ENCODE measurements at regions not wholly inside any gene's neighbourhood (a gene's known extent, or its start where the extent isn't known, plus 50 kb on each side); places are given as distances from the start of the nearest gene placed in this dataset.
A peak's percentile ranks its signal among the peaks of the same experiment; 100 is the strongest.

GRCh38 chr10:105982735-105983134, 1181.8 kb downstream of the SORCS1 start:
- DNase-seq (ENCODE audit: low read depth in 3 of 3) = no peak

DNA sequence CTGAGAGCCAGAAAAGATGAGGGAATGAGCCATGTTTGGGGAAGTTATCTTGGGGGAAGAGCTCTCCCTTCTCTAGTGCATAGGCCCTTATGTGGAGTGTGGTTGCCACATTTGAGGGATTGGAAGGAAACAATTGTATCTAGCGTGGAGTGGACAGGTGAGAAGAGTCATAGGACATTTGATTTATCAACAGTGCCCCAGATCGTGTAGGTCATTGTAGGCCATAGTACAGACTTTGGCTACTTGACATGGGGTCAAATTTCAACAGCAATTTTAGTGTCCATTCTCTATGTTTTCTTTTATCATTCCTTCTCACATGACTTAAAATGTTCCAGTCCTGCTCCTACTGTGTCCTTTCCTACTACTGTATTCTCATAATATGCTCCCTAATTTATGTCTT, 1182.8 kb downstream of the SORCS1 start:
- no peak for DNase-seq (ENCODE audit: low read depth in 3 of 3)

DNA sequence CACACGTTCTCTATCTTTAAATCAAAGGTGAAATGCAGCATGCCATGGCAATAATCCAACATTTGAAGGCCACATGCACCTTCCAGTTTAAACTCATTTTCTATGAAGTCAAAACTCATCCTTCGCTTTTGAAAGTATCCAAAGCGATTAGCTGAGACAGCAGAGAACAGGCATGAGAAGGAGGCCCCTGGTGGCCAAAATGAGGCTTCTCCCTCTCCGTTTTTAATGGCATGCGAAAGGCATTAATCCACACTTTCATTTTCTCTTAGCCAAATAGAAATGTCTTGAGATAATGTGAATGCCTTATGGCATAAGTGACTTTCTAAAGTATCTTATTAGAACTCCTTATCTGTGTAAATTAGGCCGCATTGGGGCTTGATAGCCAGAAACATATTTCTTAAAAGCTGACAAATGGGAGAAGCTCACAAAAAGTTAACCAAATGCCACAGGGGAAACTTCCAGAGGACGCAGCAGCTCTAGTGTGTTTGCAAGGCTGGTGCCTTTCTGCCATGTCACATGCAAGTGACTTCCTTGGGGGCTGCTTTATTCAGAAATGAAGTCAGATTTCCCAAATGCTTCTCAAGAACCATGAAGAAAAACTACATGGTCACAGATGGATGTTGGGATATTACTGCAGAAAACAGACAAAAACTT, 1189.6 kb downstream of the SORCS1 start:
- DNase-seq (ENCODE audit: low read depth in 3 of 3) = no peak

GRCh38 chr10:105973902-105974301, 1190.6 kb downstream of the SORCS1 start:
- no peak for DNase-seq (ENCODE audit: low read depth in 3 of 3)

- DNase-seq (ENCODE audit: low read depth in 3 of 3) = no peak
These were observed 1191.1 kb downstream of the SORCS1 start for GRCh38 chr10:105973360-105973759.

- DNase-seq (ENCODE audit: low read depth in 3 of 3) = no peak
These were observed 1193.0 kb downstream of the SORCS1 start for GRCh38 chr10:105971460-105971859.

GRCh38 chr10:105969884-105970377, 1194.6 kb downstream of the SORCS1 start:
- DNase-seq (ENCODE audit: low read depth in 3 of 3) = no peak

GRCh38 chr10:105968666-105969065, 1195.8 kb downstream of the SORCS1 start:
- no peak for DNase-seq (ENCODE audit: low read depth in 3 of 3)

DNA sequence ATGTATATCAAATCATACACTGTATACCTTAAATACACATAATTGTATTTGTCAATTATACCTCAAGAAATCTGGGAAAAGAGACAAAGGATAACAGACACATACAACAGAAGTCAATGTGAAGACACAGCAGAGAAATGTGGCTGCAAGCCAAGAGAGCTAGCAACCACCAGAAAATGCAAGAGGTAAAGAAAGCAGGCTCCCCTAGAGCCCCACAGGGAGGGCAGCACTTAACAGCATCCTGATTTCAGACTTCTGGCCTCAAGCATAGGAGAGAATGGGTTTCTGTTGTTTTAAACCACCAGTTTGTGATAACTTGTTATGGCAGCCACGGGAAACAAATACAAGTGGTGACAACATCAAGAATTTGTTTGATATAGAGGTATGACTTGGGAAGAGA, 1197.2 kb downstream of the SORCS1 start:
- no peak for DNase-seq (ENCODE audit: low read depth in 3 of 3)

DNA sequence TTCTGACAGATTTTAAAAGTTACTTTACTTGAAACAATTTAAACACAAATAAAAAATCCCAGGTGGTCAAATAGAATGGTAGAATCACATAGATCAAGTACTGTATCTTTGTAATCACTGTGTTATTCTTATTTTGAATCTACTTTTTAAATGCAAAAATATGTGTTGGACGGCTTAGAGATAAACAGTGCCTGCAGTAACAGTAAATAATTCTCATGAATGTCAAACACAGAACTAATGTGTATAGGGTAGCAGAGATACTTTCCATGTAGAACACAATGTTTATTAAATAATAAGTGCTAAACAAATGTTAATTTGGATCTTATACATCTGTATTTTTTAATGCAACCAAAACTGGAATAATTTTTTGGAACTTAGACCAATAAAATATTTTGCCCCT, 1199.4 kb downstream of the SORCS1 start:
- DNase-seq (ENCODE audit: low read depth in 3 of 3) = no peak

DNA sequence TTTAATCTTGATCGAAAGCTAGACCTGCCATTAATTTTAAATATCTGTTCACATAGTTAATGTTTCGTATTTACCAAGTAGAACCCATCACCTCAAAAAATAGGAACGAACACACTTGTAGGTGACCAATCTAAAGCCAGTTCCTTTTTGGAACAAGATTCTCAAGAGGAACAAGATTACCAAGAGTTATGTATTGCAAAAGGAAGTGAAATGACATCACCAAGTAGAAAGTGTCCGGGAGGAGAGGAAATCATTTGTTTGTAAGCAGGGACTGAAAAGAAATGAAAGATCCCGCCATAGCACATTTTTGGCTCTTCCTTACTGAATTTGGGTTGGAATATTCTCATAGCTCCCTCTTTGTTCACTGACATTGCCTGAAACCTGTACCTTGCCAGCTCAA, 1200.5 kb downstream of the SORCS1 start:
- no peak for DNase-seq (ENCODE audit: low read depth in 3 of 3)

DNA sequence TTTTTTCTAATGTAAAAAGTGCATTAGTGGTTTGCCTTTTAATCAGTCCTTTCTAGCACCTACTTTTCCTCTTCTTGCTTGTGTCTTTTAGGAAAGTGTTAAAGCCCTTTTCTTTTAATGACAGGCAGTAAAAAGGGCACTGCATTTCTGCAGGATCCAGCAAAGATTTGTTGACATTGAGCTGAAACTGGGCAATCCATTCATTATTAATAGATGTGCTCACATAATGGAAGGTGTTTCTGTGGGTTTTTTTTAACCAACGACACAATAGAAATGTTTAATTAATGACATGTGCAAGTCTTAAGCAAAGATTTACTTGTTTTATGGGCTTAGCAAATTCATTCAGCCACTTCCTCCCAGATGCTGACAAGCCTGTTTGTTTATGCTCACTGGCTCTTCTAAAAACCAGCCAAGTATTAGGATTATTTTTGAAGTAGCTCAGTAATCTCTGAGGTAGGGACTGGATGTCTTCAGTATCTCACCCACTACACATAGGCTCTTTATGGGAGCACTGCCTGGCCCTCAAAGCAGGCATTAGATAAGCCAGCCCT, 1201.1 kb downstream of the SORCS1 start:
- DNase-seq (ENCODE audit: low read depth in 3 of 3) = no peak

DNA sequence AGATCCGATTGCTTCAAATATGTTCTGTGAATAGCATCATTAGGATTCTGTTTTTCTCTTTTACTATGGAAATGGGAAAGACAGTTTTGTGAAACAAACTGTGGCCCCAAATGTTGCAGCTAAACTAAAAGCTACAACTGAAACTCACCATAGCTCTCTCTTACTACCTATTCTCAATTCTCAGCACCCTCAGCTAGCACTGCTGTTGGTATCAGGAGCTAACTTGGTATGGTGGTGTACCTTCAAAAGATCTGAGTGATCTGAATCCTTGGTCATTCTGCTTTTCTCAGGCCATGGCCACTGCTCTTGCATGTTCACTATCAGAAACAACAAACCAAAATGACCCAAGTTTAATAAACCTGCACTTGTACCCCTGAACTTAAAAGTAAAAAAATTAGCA, 1208.0 kb downstream of the SORCS1 start:
- no peak for DNase-seq (ENCODE audit: low read depth in 3 of 3)

GRCh38 chr10:105953861-105954260, 1210.6 kb downstream of the SORCS1 start:
- no peak for DNase-seq (ENCODE audit: low read depth in 3 of 3)

DNA sequence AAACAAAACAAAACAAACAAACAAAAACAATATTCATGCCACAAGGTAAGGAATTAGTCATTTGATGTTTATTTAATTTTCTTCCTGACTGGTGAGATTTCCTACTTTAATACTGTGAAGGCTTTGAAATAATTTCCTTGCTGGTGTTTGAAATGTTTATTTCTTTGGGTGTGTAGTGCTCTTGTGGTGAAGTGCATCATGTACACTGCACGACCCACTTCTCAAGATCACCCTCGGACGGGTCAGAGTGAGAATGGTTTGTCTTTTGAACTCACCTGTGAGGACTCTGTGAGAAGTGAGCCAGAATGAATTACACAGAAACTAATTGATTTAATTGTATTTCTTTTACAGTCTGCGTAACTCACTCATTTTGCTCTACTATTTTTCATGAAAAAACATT, 1211.5 kb downstream of the SORCS1 start:
- DNase-seq (ENCODE audit: low read depth in 3 of 3) = no peak

DNA sequence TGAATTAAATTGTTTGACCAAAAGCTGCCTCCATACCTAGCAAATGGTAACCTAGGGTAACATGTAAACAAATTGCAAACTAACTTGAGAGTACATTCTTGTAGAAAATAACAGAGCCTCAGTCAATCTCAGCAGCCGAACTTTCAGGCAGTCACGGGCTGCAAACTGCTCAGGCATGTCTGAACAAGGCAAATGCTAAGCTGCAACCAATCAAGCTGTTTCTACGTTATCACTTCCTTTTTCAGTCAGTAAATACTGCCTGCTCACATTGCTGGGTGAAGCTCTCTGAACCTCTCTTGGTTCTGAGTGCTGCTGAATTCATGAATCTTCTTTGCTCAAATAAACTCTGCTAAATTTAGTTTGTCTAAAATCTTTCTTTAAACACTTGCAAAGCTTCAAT, 1212.4 kb downstream of the SORCS1 start:
- no peak for DNase-seq (ENCODE audit: low read depth in 3 of 3)

DNA sequence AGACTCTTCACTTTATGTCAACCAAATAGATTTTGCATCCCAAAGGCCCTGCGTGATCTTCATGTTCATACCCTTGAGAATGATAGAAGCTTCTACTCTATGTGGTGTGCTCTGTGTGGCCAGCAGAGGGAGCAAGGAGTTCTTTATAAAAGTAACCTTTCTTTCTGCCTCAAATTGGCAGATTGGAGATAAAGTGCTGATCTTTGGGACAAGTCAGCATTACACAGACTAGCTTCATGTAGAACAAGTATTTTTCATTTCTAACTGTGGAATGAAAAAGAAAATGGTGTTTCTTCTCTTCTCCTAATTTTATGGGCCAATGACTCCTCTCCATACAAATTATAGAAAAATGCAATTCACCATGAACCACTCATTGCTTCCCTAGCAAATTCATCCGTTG, 1214.1 kb downstream of the SORCS1 start:
- peak in 1 of 3 experiments; percentile 11 for DNase-seq (ENCODE audit: low read depth in 3 of 3)

DNA sequence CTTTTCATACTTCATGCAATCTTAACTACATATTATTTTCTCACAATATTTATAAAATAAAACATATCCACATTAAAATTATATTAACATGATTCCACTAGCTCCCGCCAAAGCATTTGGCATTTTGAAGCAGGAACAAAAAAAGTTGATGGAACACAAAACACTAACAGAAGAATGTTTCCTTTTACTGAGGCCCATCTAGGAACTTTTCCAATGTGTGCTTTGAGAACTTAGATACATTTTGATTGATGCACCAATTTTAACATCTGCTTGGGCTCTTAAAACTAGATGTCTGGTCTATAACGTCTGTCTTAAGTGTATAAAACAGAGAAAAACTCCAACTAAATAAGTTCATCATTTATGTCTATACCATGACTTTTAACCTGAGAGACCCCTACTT, 1214.8 kb downstream of the SORCS1 start:
- DNase-seq (ENCODE audit: low read depth in 3 of 3) = no peak

- DNase-seq (ENCODE audit: low read depth in 3 of 3) = no peak
These were observed 1239.3 kb downstream of the SORCS1 start for GRCh38 chr10:105925045-105925785.

DNA sequence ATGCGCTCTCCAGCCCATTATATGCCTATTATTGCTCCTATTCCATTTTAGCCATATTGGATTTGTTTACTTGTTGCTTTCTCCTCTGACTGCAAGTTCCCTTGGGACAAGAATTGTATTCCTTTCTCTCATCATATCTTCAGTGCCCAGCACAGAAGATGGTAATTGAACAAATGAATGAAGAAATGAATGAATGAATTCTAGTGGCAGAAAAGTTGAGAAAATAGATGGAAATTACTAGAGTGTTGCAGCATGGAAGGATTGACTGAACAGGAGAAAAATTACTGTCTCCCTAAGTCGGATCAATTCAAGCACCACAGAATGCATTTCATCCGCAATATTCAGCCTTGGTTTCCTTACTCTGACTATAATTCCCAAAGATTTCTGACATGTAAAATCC, 1243.2 kb downstream of the SORCS1 start:
- DNase-seq (ENCODE audit: low read depth in 3 of 3) = no peak

GRCh38 chr10:105914432-105914831, 1250.1 kb downstream of the SORCS1 start:
- no peak for DNase-seq (ENCODE audit: low read depth in 3 of 3)

- no peak for DNase-seq (ENCODE audit: low read depth in 3 of 3)
These were observed 1255.8 kb downstream of the SORCS1 start for GRCh38 chr10:105908701-105909100.

GRCh38 chr10:105885495-105885894, 1244.4 kb downstream of the SORCS3 start:
- DNase-seq (ENCODE audit: low read depth in 3 of 3) = no peak

All from stimulated activated CD4-positive, alpha-beta T cell treated with anti-CD3 and anti-CD28 coated beads, TNF-alpha, amount 100 ng/mL, for 24 hours (primary cell).